Neural cell (in vitro differentiated cells): ENCODE measurements at regions not wholly inside any gene's neighbourhood (a gene's known extent, or its start where the extent isn't known, plus 50 kb on each side); places are given as distances from the start of the nearest gene placed in this dataset.

Experiments used
- H2AFZ ChIP-seq: fragments of 200-600, 300-800 bp; sonication (generic), shearing (Covaris generic); 2 replicates; pipeline ENCODE4 v1.6.0; 2014; ENCODE audit warnings: low read depth, mild to moderate bottlenecking, antibody characterized with exemption, low read length, moderate library complexity
- H3F3A ChIP-seq: fragments of 200-600 bp; shearing (Covaris generic); 2 replicates; pipeline ENCODE4 v1.6.1; 2016; ENCODE audit warnings: mild to moderate bottlenecking, moderate library complexity, mixed read lengths, antibody characterized with exemption, low read length; ENCODE audit not compliant: insufficient read depth, poor library complexity, severe bottlenecking
- H3K27ac ChIP-seq: fragments of 200-600, 300-800 bp; sonication (generic), shearing (Covaris generic); 2 replicates; pipeline ENCODE4 v1.5.1; 2014; ENCODE audit warnings: mild to moderate bottlenecking, low read length, moderate library complexity
- H3K27me3 ChIP-seq: fragments of 300-800, 200-600 bp; sonication (generic), shearing (Covaris generic); 2 replicates; pipeline ENCODE4 v1.6.0; 2014; ENCODE audit warnings: mild to moderate bottlenecking, low read depth, low read length, moderate library complexity; ENCODE audit not compliant: insufficient read depth
- H3K36me3 ChIP-seq: fragments of 300-800, 200-600 bp; sonication (generic), shearing (Covaris generic); 2 replicates; pipeline ENCODE4 v1.5.1; 2014; ENCODE audit warnings: mild to moderate bottlenecking, antibody characterized with exemption, low read length, moderate library complexity; ENCODE audit not compliant: insufficient read depth
- H3K4me2 ChIP-seq: fragments of 300-800, 200-600 bp; sonication (generic), shearing (Covaris generic); 2 replicates; pipeline ENCODE4 v1.6.0; 2014; ENCODE audit warnings: mild to moderate bottlenecking, low read length
- H3K4me3 ChIP-seq: fragments of 300-800, 200-600 bp; sonication (generic), shearing (Covaris generic); 2 replicates; pipeline ENCODE4 v1.5.1; 2014; ENCODE audit warnings: mild to moderate bottlenecking, low read length, moderate library complexity
- H3K79me2 ChIP-seq: fragments of 200-600 bp; shearing (Covaris generic); replicated peaks from 2 replicates; pipeline ENCODE4 v1.6.0; 2014; ENCODE audit warnings: mild to moderate bottlenecking, low read length, moderate library complexity; ENCODE audit not compliant: insufficient read depth
- H3K9ac ChIP-seq: fragments of 300-800, 200-600 bp; sonication (generic), shearing (Covaris generic); 2 replicates; pipeline ENCODE4 v1.6.1; 2016; ENCODE audit warnings: mild to moderate bottlenecking, low read length, mixed read lengths
- H3K9me2 ChIP-seq: fragments of 200-600 bp; shearing (Covaris generic); 2 replicates; pipeline ENCODE4 v1.6.1; 2016; ENCODE audit warnings: mild to moderate bottlenecking, low read length, mixed read lengths; ENCODE audit not compliant: insufficient read depth
- H3K9me3 ChIP-seq: fragments of 200-600, 300-800 bp; sonication (generic), shearing (Covaris generic); 2 replicates; pipeline ENCODE4 v1.6.1; 2016; ENCODE audit warnings: mild to moderate bottlenecking, mixed run types, low read length, moderate library complexity, mixed read lengths
- H4K20me1 ChIP-seq: fragments of 200-600 bp; shearing (Covaris generic); 2 replicates; pipeline ENCODE4 v1.6.1; 2016; ENCODE audit warnings: mild to moderate bottlenecking, mixed run types; ENCODE audit not compliant: insufficient read depth
- EP300 ChIP-seq: fragments of 450-650 bp; conservative IDR thresholded peaks from 2 replicates; pipeline ENCODE4 v1.6.1; 2014; ENCODE audit warnings: antibody characterized with exemption, mild to moderate bottlenecking, moderate library complexity; ENCODE audit not compliant: poor library complexity, severe bottlenecking
- EZH2 ChIP-seq: fragments of 200-600, 300-800 bp; shearing (Covaris generic), sonication (generic); IDR thresholded peaks from 2 replicates; pipeline ENCODE4 v1.6.1; 2014; ENCODE audit warnings: antibody characterized with exemption, low read length, borderline replicate concordance, mild to moderate bottlenecking; ENCODE audit not compliant: insufficient read depth, poor library complexity, severe bottlenecking
- MXI1 ChIP-seq: fragments of 450-650 bp; conservative IDR thresholded peaks from 2 replicates; pipeline ENCODE4 v1.6.1; 2014; ENCODE audit warnings: antibody characterized with exemption, mild to moderate bottlenecking; ENCODE audit not compliant: poor library complexity, severe bottlenecking
- POLR2AphosphoS5 ChIP-seq: IDR thresholded peaks from 2 replicates; pipeline ENCODE4 v1.6.1; 2012
- RAD21 ChIP-seq: fragments of 450-650 bp; conservative IDR thresholded peaks from 2 replicates; pipeline ENCODE4 v1.6.1; 2014; ENCODE audit warnings: antibody characterized with exemption, mild to moderate bottlenecking, moderate library complexity
- SMC3 ChIP-seq: fragments of 450-650 bp; conservative IDR thresholded peaks from 2 replicates; pipeline ENCODE4 v1.6.1; 2014; ENCODE audit warnings: antibody characterized with exemption, mild to moderate bottlenecking, moderate library complexity; ENCODE audit not compliant: poor library complexity
- TAF1 ChIP-seq: IDR thresholded peaks from 2 replicates; pipeline ENCODE4 v1.6.1; 2012; ENCODE audit warnings: low read depth
- TF ChIP-seq, protein P1 (sequence below): fragments of 450-650 bp; IDR thresholded peaks from 2 replicates; pipeline ENCODE4 v1.5.1; 2014; ENCODE audit warnings: antibody characterized with exemption, mild to moderate bottlenecking, moderate library complexity; ENCODE audit not compliant: poor library complexity, severe bottlenecking
- TF ChIP-seq, protein P2 (sequence below): IDR thresholded peaks from 2 replicates; pipeline ENCODE4 v1.6.1; 2012; ENCODE audit warnings: borderline replicate concordance

DNA sequence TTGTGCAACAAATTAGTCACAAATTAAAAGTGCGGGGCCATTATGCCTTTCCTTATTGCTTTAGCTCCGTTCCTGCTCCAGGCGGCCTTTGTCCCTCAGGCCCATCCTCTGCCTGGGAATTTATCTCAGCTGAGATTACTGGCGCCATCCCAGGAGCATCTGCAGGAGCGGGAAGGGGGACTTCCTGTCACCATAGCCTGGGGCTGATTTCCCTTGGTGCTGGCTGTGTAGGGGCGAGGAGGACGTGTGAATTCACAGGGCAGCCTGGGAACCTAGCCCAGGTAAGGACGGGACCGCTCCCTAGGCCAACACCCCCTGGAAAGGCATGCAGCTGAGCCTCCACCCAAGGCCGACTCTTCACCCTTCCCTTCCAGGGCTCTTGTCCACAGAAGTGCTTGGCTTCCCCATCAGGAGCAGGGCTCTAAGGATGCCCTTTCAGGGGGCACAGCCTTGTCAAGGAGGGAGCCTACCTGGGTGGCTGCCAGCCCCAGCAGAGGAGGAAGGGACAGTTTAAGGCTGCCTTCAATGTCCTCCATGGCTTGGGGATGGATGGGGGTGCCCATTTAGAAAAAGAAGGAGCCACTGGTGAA, 72.6 kb upstream of the NKX1-1 start:
- Histone ChIP-seq H3K4me2 (no peak overlapping the region), H3K27me3 (no peaks in the 10 kb centered on the region), H2AFZ (no peak overlapping the region), H3K9ac (no peak overlapping the region), H3K9me2 (no peaks in the 10 kb centered on the region), H3K36me3 (no peaks in the 10 kb centered on the region), H3K79me2 (no peaks in the 10 kb centered on the region), H3K9me3 (peaks cover 9% of the 10 kb centered on the region), H4K20me1 (no peaks in the 10 kb centered on the region), H3F3A (no peaks in the 10 kb centered on the region), H3K4me3 (no peak overlapping the region), H3K27ac (no peak overlapping the region)
- TF ChIP-seq TAF1 = no peak
- TF ChIP-seq MXI1 = no peak
- TF ChIP-seq, protein P1, sequence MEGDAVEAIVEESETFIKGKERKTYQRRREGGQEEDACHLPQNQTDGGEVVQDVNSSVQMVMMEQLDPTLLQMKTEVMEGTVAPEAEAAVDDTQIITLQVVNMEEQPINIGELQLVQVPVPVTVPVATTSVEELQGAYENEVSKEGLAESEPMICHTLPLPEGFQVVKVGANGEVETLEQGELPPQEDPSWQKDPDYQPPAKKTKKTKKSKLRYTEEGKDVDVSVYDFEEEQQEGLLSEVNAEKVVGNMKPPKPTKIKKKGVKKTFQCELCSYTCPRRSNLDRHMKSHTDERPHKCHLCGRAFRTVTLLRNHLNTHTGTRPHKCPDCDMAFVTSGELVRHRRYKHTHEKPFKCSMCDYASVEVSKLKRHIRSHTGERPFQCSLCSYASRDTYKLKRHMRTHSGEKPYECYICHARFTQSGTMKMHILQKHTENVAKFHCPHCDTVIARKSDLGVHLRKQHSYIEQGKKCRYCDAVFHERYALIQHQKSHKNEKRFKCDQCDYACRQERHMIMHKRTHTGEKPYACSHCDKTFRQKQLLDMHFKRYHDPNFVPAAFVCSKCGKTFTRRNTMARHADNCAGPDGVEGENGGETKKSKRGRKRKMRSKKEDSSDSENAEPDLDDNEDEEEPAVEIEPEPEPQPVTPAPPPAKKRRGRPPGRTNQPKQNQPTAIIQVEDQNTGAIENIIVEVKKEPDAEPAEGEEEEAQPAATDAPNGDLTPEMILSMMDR = no peak
- no peak for TF ChIP-seq SMC3
- TF ChIP-seq EZH2 = no peak
- no peak for TF ChIP-seq RAD21
- TF ChIP-seq, protein P2, sequence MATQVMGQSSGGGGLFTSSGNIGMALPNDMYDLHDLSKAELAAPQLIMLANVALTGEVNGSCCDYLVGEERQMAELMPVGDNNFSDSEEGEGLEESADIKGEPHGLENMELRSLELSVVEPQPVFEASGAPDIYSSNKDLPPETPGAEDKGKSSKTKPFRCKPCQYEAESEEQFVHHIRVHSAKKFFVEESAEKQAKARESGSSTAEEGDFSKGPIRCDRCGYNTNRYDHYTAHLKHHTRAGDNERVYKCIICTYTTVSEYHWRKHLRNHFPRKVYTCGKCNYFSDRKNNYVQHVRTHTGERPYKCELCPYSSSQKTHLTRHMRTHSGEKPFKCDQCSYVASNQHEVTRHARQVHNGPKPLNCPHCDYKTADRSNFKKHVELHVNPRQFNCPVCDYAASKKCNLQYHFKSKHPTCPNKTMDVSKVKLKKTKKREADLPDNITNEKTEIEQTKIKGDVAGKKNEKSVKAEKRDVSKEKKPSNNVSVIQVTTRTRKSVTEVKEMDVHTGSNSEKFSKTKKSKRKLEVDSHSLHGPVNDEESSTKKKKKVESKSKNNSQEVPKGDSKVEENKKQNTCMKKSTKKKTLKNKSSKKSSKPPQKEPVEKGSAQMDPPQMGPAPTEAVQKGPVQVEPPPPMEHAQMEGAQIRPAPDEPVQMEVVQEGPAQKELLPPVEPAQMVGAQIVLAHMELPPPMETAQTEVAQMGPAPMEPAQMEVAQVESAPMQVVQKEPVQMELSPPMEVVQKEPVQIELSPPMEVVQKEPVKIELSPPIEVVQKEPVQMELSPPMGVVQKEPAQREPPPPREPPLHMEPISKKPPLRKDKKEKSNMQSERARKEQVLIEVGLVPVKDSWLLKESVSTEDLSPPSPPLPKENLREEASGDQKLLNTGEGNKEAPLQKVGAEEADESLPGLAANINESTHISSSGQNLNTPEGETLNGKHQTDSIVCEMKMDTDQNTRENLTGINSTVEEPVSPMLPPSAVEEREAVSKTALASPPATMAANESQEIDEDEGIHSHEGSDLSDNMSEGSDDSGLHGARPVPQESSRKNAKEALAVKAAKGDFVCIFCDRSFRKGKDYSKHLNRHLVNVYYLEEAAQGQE = no peak
- no peak for TF ChIP-seq POLR2AphosphoS5
- no peak for TF ChIP-seq EP300

GRCh38 chr4:1477045-1477840, 71.0 kb upstream of the NKX1-1 start:
- no peak overlapping the region for H3K4me3 ChIP-seq
- TF ChIP-seq, protein P1 = no peak
- TF ChIP-seq TAF1 = no peak
- no peak for TF ChIP-seq POLR2AphosphoS5
- TF ChIP-seq, protein P2 = no peak
- TF ChIP-seq EP300 = no peak
- no peak for TF ChIP-seq SMC3
- no peak for TF ChIP-seq RAD21
- TF ChIP-seq MXI1 = no peak
- TF ChIP-seq EZH2 = no peak
- H3K9me2 ChIP-seq = no peaks in the 10 kb centered on the region
- no peaks in the 10 kb centered on the region for H3K36me3 ChIP-seq
- no peak overlapping the region for H2AFZ ChIP-seq
- H3K4me2 ChIP-seq = no peak overlapping the region
- no peaks in the 10 kb centered on the region for H3F3A ChIP-seq
- no peak overlapping the region for H3K27ac ChIP-seq
- H3K9ac ChIP-seq = no peak overlapping the region
- H3K27me3 ChIP-seq = no peaks in the 10 kb centered on the region
- no peaks in the 10 kb centered on the region for H3K79me2 ChIP-seq
- H3K9me3 ChIP-seq = peaks cover 9% of the 10 kb centered on the region
- H4K20me1 ChIP-seq = no peaks in the 10 kb centered on the region
